ENCODE measurements at regions not wholly inside any gene's neighbourhood (a gene's known extent, or its start where the extent isn't known, plus 50 kb on each side); places are given as distances from the start of the nearest gene placed in this dataset.

- TF ChIP-seq EZH2phosphoT487 (IDR thresholded peaks at IDR 0.05; ENCODE audit: borderline replicate concordance, low read depth, low read length), result no peak
- TF ChIP-seq, protein P1, sequence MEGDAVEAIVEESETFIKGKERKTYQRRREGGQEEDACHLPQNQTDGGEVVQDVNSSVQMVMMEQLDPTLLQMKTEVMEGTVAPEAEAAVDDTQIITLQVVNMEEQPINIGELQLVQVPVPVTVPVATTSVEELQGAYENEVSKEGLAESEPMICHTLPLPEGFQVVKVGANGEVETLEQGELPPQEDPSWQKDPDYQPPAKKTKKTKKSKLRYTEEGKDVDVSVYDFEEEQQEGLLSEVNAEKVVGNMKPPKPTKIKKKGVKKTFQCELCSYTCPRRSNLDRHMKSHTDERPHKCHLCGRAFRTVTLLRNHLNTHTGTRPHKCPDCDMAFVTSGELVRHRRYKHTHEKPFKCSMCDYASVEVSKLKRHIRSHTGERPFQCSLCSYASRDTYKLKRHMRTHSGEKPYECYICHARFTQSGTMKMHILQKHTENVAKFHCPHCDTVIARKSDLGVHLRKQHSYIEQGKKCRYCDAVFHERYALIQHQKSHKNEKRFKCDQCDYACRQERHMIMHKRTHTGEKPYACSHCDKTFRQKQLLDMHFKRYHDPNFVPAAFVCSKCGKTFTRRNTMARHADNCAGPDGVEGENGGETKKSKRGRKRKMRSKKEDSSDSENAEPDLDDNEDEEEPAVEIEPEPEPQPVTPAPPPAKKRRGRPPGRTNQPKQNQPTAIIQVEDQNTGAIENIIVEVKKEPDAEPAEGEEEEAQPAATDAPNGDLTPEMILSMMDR (conservative IDR thresholded peaks at IDR 0.05; ENCODE audit: low read length), result no peak
These were observed 136.9 kb upstream of the THSD7B start for GRCh38 chr2:136628490-136628889.
